ENCODE measurements at regions not wholly inside any gene's neighbourhood (a gene's known extent, or its start where the extent isn't known, plus 50 kb on each side); places are given as distances from the start of the nearest gene placed in this dataset.

DNA sequence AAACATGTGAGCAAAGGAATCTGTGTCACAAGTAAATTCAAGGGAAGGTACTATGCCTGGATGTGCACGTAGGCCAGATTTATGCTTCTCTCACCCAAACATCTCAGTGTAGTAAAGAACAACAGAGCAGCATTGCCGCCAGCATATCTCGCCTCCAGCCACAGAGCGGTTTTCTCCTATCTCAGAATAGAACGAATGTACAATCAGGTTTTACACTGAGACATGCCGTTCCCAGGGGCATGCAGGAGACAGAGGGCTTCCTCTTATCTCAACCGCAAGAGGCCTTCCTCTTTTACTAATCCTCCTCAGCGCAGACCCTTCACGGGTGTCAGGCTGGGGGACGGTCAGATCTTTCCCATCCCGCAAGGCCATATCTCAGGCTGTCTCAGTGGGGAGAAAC is 175.3 kb downstream of the RPIA start:
- DNase-seq (ENCODE audit: low spot score) = no peak
- CTCF ChIA-PET = no interaction called here
- POLR2A ChIA-PET (ENCODE audit: low non-redundant PET) = no interaction called here
- TF ChIP-seq, protein P1, sequence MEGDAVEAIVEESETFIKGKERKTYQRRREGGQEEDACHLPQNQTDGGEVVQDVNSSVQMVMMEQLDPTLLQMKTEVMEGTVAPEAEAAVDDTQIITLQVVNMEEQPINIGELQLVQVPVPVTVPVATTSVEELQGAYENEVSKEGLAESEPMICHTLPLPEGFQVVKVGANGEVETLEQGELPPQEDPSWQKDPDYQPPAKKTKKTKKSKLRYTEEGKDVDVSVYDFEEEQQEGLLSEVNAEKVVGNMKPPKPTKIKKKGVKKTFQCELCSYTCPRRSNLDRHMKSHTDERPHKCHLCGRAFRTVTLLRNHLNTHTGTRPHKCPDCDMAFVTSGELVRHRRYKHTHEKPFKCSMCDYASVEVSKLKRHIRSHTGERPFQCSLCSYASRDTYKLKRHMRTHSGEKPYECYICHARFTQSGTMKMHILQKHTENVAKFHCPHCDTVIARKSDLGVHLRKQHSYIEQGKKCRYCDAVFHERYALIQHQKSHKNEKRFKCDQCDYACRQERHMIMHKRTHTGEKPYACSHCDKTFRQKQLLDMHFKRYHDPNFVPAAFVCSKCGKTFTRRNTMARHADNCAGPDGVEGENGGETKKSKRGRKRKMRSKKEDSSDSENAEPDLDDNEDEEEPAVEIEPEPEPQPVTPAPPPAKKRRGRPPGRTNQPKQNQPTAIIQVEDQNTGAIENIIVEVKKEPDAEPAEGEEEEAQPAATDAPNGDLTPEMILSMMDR (conservative IDR thresholded peaks at IDR 0.05; ENCODE audit: low read depth) = no peak
- no peak overlapping the region for H3K27ac ChIP-seq

DNA sequence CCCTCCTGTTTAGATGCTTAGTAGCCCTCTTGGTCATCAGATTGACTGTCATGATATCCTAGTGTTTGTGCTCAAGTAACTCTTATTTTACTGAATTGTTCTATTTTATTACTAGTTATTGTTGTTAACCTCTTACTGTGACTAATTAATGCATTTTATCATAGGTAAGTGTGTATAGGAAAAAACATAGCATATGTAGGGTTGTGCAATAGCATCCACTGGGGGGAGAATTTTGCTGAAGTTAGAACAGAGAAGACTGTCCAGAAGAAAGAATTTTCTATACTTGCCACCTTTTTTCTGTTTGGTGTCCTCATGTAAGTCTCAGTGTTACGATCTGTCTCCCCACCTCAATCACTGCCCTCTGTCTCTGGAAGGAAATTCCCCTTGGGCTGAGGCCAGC is 177.4 kb downstream of the RPIA start:
- TF ChIP-seq, protein P1 (conservative IDR thresholded peaks at IDR 0.05; ENCODE audit: low read depth) = no peak
- ChIA-PET CTCF (no interaction called here), POLR2A (ENCODE audit: low non-redundant PET) (no interaction called here)
- H3K27ac ChIP-seq = no peak overlapping the region
- no peak for DNase-seq (ENCODE audit: low spot score)

DNA sequence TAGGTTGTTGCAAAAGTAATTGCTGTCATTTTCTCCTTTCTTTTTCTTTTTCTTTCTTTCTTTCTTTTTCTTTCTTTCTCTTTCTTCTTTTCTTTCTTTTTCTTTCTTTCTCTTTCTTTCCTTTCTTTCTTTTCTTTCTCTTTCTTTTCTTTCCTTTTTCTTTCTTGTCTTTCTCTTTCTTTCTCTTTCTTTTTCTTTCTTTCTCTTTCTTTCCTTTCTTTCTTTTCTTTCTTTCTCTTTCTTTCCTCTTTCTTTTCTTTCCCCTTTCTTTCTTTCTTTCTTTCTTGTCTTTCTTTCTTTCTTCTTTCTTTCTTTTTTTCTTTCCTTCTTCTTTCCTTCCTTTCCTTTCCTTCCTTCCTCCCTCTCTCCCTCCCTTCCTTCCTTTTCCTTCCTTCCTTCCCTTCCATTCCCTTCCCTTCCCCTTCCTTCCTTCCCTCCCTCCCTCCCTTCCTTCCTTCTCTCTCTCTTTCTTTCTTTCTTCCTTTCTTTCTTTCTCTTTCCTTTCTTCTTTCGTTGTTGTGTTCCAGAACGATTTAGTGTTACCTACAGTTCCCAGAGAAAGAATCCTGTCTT is 178.9 kb downstream of the RPIA start:
- ChIA-PET POLR2A (ENCODE audit: low non-redundant PET) (no interaction called here), CTCF (interaction anchor here (0.7 to 0.9 kb wide), 2 partner anchors 10 to 14 kb away, joined by 4 to 6 read pairs; no protein-coding TSS in a partner anchor)
- DNase-seq (ENCODE audit: low spot score) = no peak
- H3K27ac ChIP-seq = no peak overlapping the region
- TF ChIP-seq, protein P1 (conservative IDR thresholded peaks at IDR 0.05; ENCODE audit: low read depth) = no peak

DNA sequence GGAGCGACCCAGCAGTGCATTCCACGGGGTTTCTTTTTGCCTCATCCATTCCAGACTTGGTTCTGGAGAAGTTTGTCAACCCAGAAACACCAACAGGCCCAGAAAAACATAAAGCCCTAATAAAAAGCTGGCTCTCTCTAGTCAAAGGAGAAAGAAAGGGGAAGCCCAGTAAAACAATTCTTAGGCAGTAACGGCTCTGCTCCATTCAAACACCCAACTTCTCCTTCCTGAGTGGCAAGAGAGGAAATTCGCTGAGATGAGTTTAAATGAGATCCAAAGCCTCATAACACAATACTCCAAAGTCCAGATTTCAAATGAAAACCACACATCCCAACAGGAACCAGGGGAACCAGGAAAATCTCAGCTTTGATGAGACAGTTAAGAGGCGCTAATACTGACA is 179.9 kb downstream of the RPIA start:
- no peak overlapping the region for H3K27ac ChIP-seq
- TF ChIP-seq, protein P1 (conservative IDR thresholded peaks at IDR 0.05; ENCODE audit: low read depth) = no peak
- ChIA-PET CTCF (interaction anchor here (0.6 to 0.7 kb wide), 2 partner anchors 12 to 13 kb away, joined by 6 read pairs; no protein-coding TSS in a partner anchor), POLR2A (ENCODE audit: low non-redundant PET) (no interaction called here)
- no peak for DNase-seq (ENCODE audit: low spot score)

DNA sequence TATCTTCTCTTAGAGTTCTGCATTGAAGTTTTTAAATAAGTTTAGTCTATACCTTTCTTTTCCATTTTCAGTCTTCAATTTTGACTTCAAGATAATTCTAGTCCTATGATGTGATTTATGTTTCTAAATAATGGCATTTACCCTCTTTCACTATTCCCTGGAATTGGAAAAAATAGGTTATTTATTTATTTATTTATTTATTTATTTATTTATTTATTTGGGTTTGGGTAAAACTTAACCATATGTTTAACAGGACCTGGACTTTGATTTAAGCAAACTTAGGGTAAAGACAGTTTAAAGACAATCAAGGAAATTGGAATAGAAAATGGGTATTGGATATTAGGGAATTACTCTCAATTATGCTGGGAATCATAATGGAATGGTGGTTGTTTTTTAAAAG is 182.1 kb downstream of the RPIA start:
- TF ChIP-seq, protein P1 (conservative IDR thresholded peaks at IDR 0.05; ENCODE audit: low read depth) = no peak
- H3K27ac ChIP-seq = no peak overlapping the region
- ChIA-PET POLR2A (ENCODE audit: low non-redundant PET) (no interaction called here), CTCF (interaction anchor here (0.6 kb wide), 3 partner anchors 9 to 112 kb away, joined by 3 to 8 read pairs (median 4); no protein-coding TSS in a partner anchor)
- no peak for DNase-seq (ENCODE audit: low spot score)

DNA sequence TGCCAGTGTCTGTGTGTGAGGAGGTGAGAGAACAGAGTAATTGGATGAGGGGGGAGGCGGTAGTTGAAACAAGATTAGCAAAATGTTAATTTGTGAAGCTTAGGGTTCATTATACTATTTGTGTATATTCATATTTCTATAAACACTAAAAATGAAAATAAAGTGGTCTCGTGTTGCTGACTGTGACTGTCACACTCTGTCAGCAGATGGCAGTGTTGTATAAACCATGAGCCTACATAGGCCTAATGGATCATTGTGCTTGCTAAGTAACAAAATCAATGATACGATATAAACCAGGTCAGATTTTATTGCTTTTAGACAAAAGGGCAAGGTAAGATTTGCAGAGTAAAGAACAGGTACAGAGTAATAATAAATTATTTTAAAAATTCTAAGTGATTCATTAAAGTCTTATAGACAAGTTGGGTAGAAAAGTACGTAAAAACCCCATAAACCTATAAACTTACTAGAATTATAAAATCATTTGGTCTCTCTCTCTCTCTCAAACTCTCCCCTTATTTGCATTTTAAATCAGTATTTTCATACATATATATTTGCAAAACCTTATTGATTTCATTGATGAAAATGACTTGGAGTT is 182.7 kb downstream of the RPIA start:
- ChIA-PET POLR2A (ENCODE audit: low non-redundant PET) (no interaction called here), CTCF (no interaction called here)
- peak; percentile 32 for DNase-seq (ENCODE audit: low spot score)
- TF ChIP-seq, protein P1 (conservative IDR thresholded peaks at IDR 0.05; ENCODE audit: low read depth) = peak; percentile 74
- H3K27ac ChIP-seq = no peak overlapping the region

Measured in RWPE1 (cell line).